Endothelial cell of umbilical vein (primary cell): ENCODE measurements at regions not wholly inside any gene's neighbourhood (a gene's known extent, or its start where the extent isn't known, plus 50 kb on each side); places are given as distances from the start of the nearest gene placed in this dataset.

ENCODE experiments used
- BruUV-seq: library from RNA; stranded (reverse); fragments of 400-500 nt; replicated peaks from 2 replicates; lab custom pipeline; 2021; lab: Mats Ljungman, UMichigan
- CTCF ChIA-PET: fragments of 300-600, 350-600 bp; sonication (Branson Sonifier 250); formaldehyde crosslinking; loops from one replicate; lab custom pipeline; 2021; ENCODE audit warnings: antibody characterized with exemption, inconsistent platforms; lab: Charles Lee
- POLR2A ChIA-PET: fragments of 300-600, 350-600 bp; sonication (Branson Sonifier 250); formaldehyde crosslinking; loops from one replicate; lab custom pipeline; 2021; ENCODE audit warnings: antibody characterized with exemption, inconsistent platforms; lab: Charles Lee
- DNase-seq: peaks from one replicate; pipeline ENCODE4 v3.0.0-alpha.2; 2011; ENCODE audit warnings: low read depth, low spot score
- FAIRE-seq: peaks from 2 replicates; lab custom pipeline; 2011; peaks lifted over from hg19 to GRCh38; lab: Jason Lieb, UNC
- H2AFZ ChIP-seq: 2 replicates; pipeline ENCODE4 v1.6.0; 2012; ENCODE audit warnings: low read depth, low read length, control low read depth, inconsistent platforms
- H3K27ac ChIP-seq: 2 replicates; pipeline ENCODE4 v1.5.1; 2011; ENCODE audit warnings: low read depth, mild to moderate bottlenecking, control low read depth, low read length, moderate library complexity; ENCODE audit not compliant: insufficient read depth
- H3K27me3 ChIP-seq, 2 experiments: 2 replicates each; pipeline versions ENCODE4 v1.6.0 to v1.6.1; 2011; ENCODE audit warnings: low read length in 2 of 2, mixed read lengths in 1 of 2; ENCODE audit not compliant: control insufficient read depth in 2 of 2, insufficient read depth in 2 of 2
- H3K36me3 ChIP-seq, 2 experiments: 2 replicates in 1 of 2; 3 replicates in 1 of 2; pipeline ENCODE4 v1.5.1; 2011; ENCODE audit warnings: low read length in 2 of 2, mild to moderate bottlenecking in 1 of 2, moderate library complexity in 1 of 2; ENCODE audit not compliant: control insufficient read depth in 2 of 2, insufficient read depth in 2 of 2; ENCODE audit errors: extremely low read depth in 1 of 2
- H3K4me1 ChIP-seq: 3 replicates; pipeline ENCODE4 v1.5.1; 2011; ENCODE audit warnings: mild to moderate bottlenecking, low read length; ENCODE audit not compliant: control insufficient read depth, insufficient read depth; ENCODE audit errors: extremely low read depth
- H3K4me2 ChIP-seq: 2 replicates; pipeline ENCODE4 v1.6.1; 2011; ENCODE audit warnings: low read length, control low read depth, mixed read lengths; ENCODE audit not compliant: insufficient read depth
- H3K4me3 ChIP-seq, 3 experiments: fragments of 200-600 bp in 1 of 3; sonication (generic), shearing (Covaris generic) in 1 of 3; replicated peaks in 1 of 3; 2 replicates each; pipeline ENCODE4 v1.5.1; 2011 to 2016; ENCODE audit warnings: control low read depth in 3 of 3, low read length in 3 of 3, mild to moderate bottlenecking in 2 of 3, inconsistent platforms in 1 of 3, low read depth in 1 of 3, moderate library complexity in 1 of 3; ENCODE audit not compliant: insufficient read depth in 1 of 3
- H3K79me2 ChIP-seq: 2 replicates; pipeline ENCODE4 v1.6.0; 2012; ENCODE audit warnings: low read length, inconsistent platforms; ENCODE audit not compliant: control insufficient read depth, insufficient read depth
- H3K9ac ChIP-seq: replicated peaks from 2 replicates; pipeline ENCODE3; 2011; ENCODE audit warnings: low read length, control low read depth; ENCODE audit not compliant: insufficient read depth; ENCODE audit errors: extremely low read depth
- H3K9me1 ChIP-seq: replicated peaks from 3 replicates; pipeline ENCODE4 v1.6.0; 2011; ENCODE audit warnings: mild to moderate bottlenecking, low read length; ENCODE audit not compliant: control insufficient read depth, insufficient read depth; ENCODE audit errors: extremely low read depth
- H3K9me3 ChIP-seq: replicated peaks from 2 replicates; pipeline ENCODE4 v1.5.1; 2012; ENCODE audit warnings: low read length, inconsistent platforms; ENCODE audit not compliant: control insufficient read depth, insufficient read depth
- H4K20me1 ChIP-seq: replicated peaks from 2 replicates; pipeline ENCODE3; 2011; ENCODE audit warnings: mild to moderate bottlenecking, low read length; ENCODE audit not compliant: control insufficient read depth, insufficient read depth; ENCODE audit errors: extremely low read depth
- EZH2 ChIP-seq: IDR thresholded peaks from 2 replicates; pipeline ENCODE4 v1.6.1; 2012; ENCODE audit warnings: borderline replicate concordance, low read depth, mild to moderate bottlenecking, moderate library complexity, low read length, inconsistent platforms; ENCODE audit not compliant: severe bottlenecking
- FOS ChIP-seq: IDR thresholded peaks from 2 replicates; pipeline ENCODE4 v1.6.1; 2011; ENCODE audit warnings: mild to moderate bottlenecking, low read length, moderate library complexity, borderline replicate concordance; ENCODE audit not compliant: insufficient read depth
- GATA2 ChIP-seq: IDR thresholded peaks from 2 replicates; pipeline ENCODE4 v1.7.0; 2011; ENCODE audit warnings: low read depth, mild to moderate bottlenecking, moderate library complexity, mixed read lengths, low read length; ENCODE audit not compliant: insufficient read length, insufficient read depth
- JUN ChIP-seq: IDR thresholded peaks from 2 replicates; pipeline ENCODE4 v1.6.1; 2011; ENCODE audit warnings: borderline replicate concordance, low read depth; ENCODE audit not compliant: insufficient read length, insufficient read depth
- MAX ChIP-seq: IDR thresholded peaks from 2 replicates; pipeline ENCODE4 v1.6.1; 2011; ENCODE audit not compliant: insufficient read depth, insufficient read length
- MYC ChIP-seq: IDR thresholded peaks from one replicate; pipeline ENCODE4 v1.6.1; 2011; ENCODE audit warnings: mild to moderate bottlenecking, low read depth, low read length
- POLR2A ChIP-seq: IDR thresholded peaks from 2 replicates; pipeline ENCODE4 v1.6.1; 2012; ENCODE audit warnings: low read depth, mild to moderate bottlenecking, control low read depth, low read length
- POLR2AphosphoS5 ChIP-seq: IDR thresholded peaks from 2 replicates; pipeline ENCODE4 v1.6.1; 2012; ENCODE audit warnings: low read depth, mild to moderate bottlenecking, control low read depth, low read length, moderate library complexity; ENCODE audit not compliant: insufficient read depth
- dilution Hi-C: fragments of 300-500 bp; cut with MboI; formaldehyde crosslinking; loops from one replicate; pipeline ENCODE4 v1.15.0; 2019; ENCODE audit warnings: low sequenced_read_pairs; ENCODE audit not compliant: extremely low pct_ligation_motif_present
- intact Hi-C: fragments of 100-400 bp; cut with micrococcal nuclease; formaldehyde crosslinking; loops from one replicate; pipeline ENCODE4 v1.10.0; 2022
- TF ChIP-seq, protein P1 (sequence below), 2 donors: IDR thresholded peaks; 1 replicate in 1 of 2; 2 replicates in 1 of 2; pipeline ENCODE4 v1.5.1; 2011; ENCODE audit warnings: low read length in 2 of 2, mild to moderate bottlenecking in 2 of 2, moderate library complexity in 2 of 2, control low read depth in 1 of 2, inconsistent platforms in 1 of 2, low read depth in 1 of 2; ENCODE audit not compliant: insufficient read depth in 1 of 2; ENCODE audit errors: extremely low read depth in 1 of 2

DNA sequence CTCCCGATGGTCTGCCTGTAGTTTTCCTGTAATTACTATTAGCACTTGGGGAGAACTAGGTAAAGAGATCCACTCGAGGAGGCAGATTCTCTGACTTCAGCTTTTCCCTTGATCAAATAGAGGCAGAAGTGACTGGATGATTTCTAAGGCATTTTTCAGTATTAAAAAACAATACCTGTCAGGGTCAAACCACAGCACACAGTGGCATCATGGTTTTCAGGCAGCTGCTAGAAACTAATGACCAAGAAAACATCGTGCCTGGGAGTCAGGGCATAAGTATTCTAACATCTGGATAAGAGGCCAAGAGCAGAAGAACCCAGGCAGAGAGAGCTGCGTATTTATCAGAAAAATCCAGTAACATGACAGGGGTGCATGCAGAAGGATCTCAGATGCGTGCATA lies 419.9 kb downstream of the TUSC7 start:
- no peaks in the 10 kb centered on the region for H3K79me2 ChIP-seq
- H3K27ac ChIP-seq = no peak overlapping the region
- no TSS peak for BruUV-seq
- no peaks in the 10 kb centered on the region for H4K20me1 ChIP-seq
- CTCF ChIA-PET = no interaction called here
- no peaks in the 10 kb centered on the region for H3K9me3 ChIP-seq
- H3K9ac ChIP-seq = no peak overlapping the region
- no peak for TF ChIP-seq POLR2A
- no peak for TF ChIP-seq GATA2
- no peak for TF ChIP-seq JUN
- no peak for TF ChIP-seq MAX
- no peak for TF ChIP-seq FOS
- no peak for TF ChIP-seq EZH2
- no peak for TF ChIP-seq MYC
- no peak for TF ChIP-seq POLR2AphosphoS5
- TF ChIP-seq, protein P1, sequence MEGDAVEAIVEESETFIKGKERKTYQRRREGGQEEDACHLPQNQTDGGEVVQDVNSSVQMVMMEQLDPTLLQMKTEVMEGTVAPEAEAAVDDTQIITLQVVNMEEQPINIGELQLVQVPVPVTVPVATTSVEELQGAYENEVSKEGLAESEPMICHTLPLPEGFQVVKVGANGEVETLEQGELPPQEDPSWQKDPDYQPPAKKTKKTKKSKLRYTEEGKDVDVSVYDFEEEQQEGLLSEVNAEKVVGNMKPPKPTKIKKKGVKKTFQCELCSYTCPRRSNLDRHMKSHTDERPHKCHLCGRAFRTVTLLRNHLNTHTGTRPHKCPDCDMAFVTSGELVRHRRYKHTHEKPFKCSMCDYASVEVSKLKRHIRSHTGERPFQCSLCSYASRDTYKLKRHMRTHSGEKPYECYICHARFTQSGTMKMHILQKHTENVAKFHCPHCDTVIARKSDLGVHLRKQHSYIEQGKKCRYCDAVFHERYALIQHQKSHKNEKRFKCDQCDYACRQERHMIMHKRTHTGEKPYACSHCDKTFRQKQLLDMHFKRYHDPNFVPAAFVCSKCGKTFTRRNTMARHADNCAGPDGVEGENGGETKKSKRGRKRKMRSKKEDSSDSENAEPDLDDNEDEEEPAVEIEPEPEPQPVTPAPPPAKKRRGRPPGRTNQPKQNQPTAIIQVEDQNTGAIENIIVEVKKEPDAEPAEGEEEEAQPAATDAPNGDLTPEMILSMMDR (IDR thresholded peaks at IDR 0.05; ENCODE audit: extremely low read depth in 1 of 2, insufficient read depth in 1 of 2, low read depth in 1 of 2, low read length in 2 of 2) = no peak
- intact Hi-C loops = no loop called here
- H3K4me3 ChIP-seq = no peak overlapping the region
- H3K36me3 ChIP-seq = no peaks in the 10 kb centered on the region
- no peaks in the 10 kb centered on the region for H3K4me1 ChIP-seq
- FAIRE-seq (no peak), DNase-seq (no peak)
- no peak overlapping the region for H2AFZ ChIP-seq
- no peaks in the 10 kb centered on the region for H3K9me1 ChIP-seq
- dilution Hi-C loops = no loop called here
- POLR2A ChIA-PET = no interaction called here
- no peaks in the 10 kb centered on the region for H3K27me3 ChIP-seq
- no peak overlapping the region for H3K4me2 ChIP-seq
